Panc1 (cell line): ENCODE measurements at regions not wholly inside any gene's neighbourhood (a gene's known extent, or its start where the extent isn't known, plus 50 kb on each side); places are given as distances from the start of the nearest gene placed in this dataset.

ENCODE experiments used
- ATAC-seq: fragments of 200-7000 bp; cut with Tn5 transposase; 2 replicates; pipeline ENCODE4 v1.9.1; 2020; ENCODE audit warnings: mild to moderate bottlenecking, moderate library complexity
- BruUV-seq: library from RNA; stranded (reverse); fragments of 400-500 nt; replicated peaks from 2 replicates; lab custom pipeline; 2021; lab: Mats Ljungman, UMichigan
- CTCF ChIA-PET: fragments of 300-600 bp; sonication (Branson Sonifier 250); formaldehyde crosslinking; loops from one replicate; lab custom pipeline; 2022; ENCODE audit warnings: antibody characterized with exemption; lab: Charles Lee
- POLR2A ChIA-PET: fragments of 300-600 bp; sonication (Branson Sonifier 250); formaldehyde crosslinking; loops from one replicate; lab custom pipeline; 2022; ENCODE audit warnings: antibody characterized with exemption; lab: Charles Lee
- DNase-seq: peaks from one replicate; pipeline ENCODE4 v3.0.0-alpha.2; 2010; ENCODE audit warnings: low read depth, low spot score
- H3K27ac ChIP-seq: 2 replicates; pipeline ENCODE4 v1.5.1; 2011; ENCODE audit warnings: mild to moderate bottlenecking, low read length, inconsistent platforms
- H3K27me3 ChIP-seq: fragments of 200-500 bp; sonication (Bioruptor generic); 2 replicates; pipeline ENCODE4 v1.6.0; 2014; ENCODE audit warnings: low read length, inconsistent platforms; ENCODE audit not compliant: control insufficient read depth, insufficient read depth
- H3K36me3 ChIP-seq: fragments of 200-500 bp; sonication (Bioruptor generic); 2 replicates; pipeline ENCODE4 v1.5.1; 2014; ENCODE audit warnings: inconsistent platforms, mild to moderate bottlenecking, low read length, moderate library complexity; ENCODE audit not compliant: control insufficient read depth, insufficient read depth
- H3K4me1 ChIP-seq: 2 replicates; pipeline ENCODE4 v1.5.1; 2011; ENCODE audit warnings: inconsistent platforms, mild to moderate bottlenecking, low read length, moderate library complexity; ENCODE audit not compliant: control insufficient read depth, insufficient read depth
- H3K4me3 ChIP-seq, 2 experiments: 2 replicates each; pipeline ENCODE4 v1.5.1; 2011 to 2012; ENCODE audit warnings: low read depth in 2 of 2, low read length in 2 of 2, mild to moderate bottlenecking in 2 of 2, inconsistent platforms in 1 of 2, moderate library complexity in 1 of 2
- H3K9me3 ChIP-seq: fragments of 200-500 bp; sonication (Bioruptor generic); 2 replicates; pipeline ENCODE4 v1.5.1; 2014; ENCODE audit warnings: low read depth, mild to moderate bottlenecking, inconsistent platforms, low read length, moderate library complexity; ENCODE audit not compliant: control insufficient read depth, insufficient read depth
- CTCF ChIP-seq: fragments of 450-650 bp; IDR thresholded peaks from 2 replicates; pipeline ENCODE4 v1.5.1; 2017; ENCODE audit warnings: mild to moderate bottlenecking
- POLR2AphosphoS5 ChIP-seq: IDR thresholded peaks from 2 replicates; pipeline ENCODE4 v1.6.1; 2012; ENCODE audit warnings: mild to moderate bottlenecking, low read depth, low read length, moderate library complexity
- SIN3A ChIP-seq: IDR thresholded peaks from 2 replicates; pipeline ENCODE4 v1.6.1; 2012; ENCODE audit warnings: low read depth, mild to moderate bottlenecking, low read length, moderate library complexity, borderline replicate concordance; ENCODE audit not compliant: insufficient read depth
- TCF7L2 ChIP-seq: IDR thresholded peaks from 2 replicates; pipeline ENCODE4 v1.6.1; 2011; ENCODE audit warnings: mild to moderate bottlenecking, low read depth, low read length, inconsistent platforms
- in situ Hi-C: cut with HindIII; loops from 2 replicates; pipeline ENCODE4 v1.10.0; 2016; ENCODE audit warnings: low sequenced_read_pairs, low pct_unique_long_range_greater_than_20kb
- intact Hi-C: fragments of 100-400 bp; cut with micrococcal nuclease; formaldehyde crosslinking; loops from one replicate; pipeline ENCODE4 v1.10.0; 2022; ENCODE audit not compliant: unreplicated experiment
- TF ChIP-seq, protein P1 (sequence below), 2 experiments: IDR thresholded peaks; 2 replicates each; pipeline ENCODE4 v1.6.1; 2011 to 2012; ENCODE audit warnings: low read depth in 2 of 2, control low read depth in 1 of 2, low read length in 1 of 2, mild to moderate bottlenecking in 1 of 2, moderate library complexity in 1 of 2; ENCODE audit not compliant: insufficient read depth in 1 of 2

- H3K27ac ChIP-seq, result no peak overlapping the region
- H3K4me1 ChIP-seq, result no peaks in the 10 kb centered on the region
- no peak overlapping the region for H3K4me3 ChIP-seq
- H3K27me3 ChIP-seq, result no peaks in the 10 kb centered on the region
- intact Hi-C loops (no loop called here), in situ Hi-C loops (no loop called here)
- ATAC-seq (no peak), DNase-seq (no peak)
- H3K36me3 ChIP-seq, result no peaks in the 10 kb centered on the region
- H3K9me3 ChIP-seq, result no peaks in the 10 kb centered on the region
- no peak for TF ChIP-seq POLR2AphosphoS5
- TF ChIP-seq TCF7L2, result no peak
- no peak for TF ChIP-seq SIN3A
- TF ChIP-seq CTCF, result no peak
- TF ChIP-seq, protein P1, sequence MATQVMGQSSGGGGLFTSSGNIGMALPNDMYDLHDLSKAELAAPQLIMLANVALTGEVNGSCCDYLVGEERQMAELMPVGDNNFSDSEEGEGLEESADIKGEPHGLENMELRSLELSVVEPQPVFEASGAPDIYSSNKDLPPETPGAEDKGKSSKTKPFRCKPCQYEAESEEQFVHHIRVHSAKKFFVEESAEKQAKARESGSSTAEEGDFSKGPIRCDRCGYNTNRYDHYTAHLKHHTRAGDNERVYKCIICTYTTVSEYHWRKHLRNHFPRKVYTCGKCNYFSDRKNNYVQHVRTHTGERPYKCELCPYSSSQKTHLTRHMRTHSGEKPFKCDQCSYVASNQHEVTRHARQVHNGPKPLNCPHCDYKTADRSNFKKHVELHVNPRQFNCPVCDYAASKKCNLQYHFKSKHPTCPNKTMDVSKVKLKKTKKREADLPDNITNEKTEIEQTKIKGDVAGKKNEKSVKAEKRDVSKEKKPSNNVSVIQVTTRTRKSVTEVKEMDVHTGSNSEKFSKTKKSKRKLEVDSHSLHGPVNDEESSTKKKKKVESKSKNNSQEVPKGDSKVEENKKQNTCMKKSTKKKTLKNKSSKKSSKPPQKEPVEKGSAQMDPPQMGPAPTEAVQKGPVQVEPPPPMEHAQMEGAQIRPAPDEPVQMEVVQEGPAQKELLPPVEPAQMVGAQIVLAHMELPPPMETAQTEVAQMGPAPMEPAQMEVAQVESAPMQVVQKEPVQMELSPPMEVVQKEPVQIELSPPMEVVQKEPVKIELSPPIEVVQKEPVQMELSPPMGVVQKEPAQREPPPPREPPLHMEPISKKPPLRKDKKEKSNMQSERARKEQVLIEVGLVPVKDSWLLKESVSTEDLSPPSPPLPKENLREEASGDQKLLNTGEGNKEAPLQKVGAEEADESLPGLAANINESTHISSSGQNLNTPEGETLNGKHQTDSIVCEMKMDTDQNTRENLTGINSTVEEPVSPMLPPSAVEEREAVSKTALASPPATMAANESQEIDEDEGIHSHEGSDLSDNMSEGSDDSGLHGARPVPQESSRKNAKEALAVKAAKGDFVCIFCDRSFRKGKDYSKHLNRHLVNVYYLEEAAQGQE (IDR thresholded peaks at IDR 0.05; ENCODE audit: insufficient read depth in 1 of 2, low read depth in 2 of 2, low read length in 1 of 2), result no peak
- BruUV-seq, result no TSS peak
- POLR2A ChIA-PET, result no interaction called here
- CTCF ChIA-PET, result no interaction called here
Observed at GRCh38 chr4:56209767-56210166, 177.5 kb downstream of the AASDH start.

- H3K9me3 ChIP-seq, result no peaks in the 10 kb centered on the region
- no peaks in the 10 kb centered on the region for H3K27me3 ChIP-seq
- ATAC-seq, result no peak
- no peak for DNase-seq
- no peaks in the 10 kb centered on the region for H3K36me3 ChIP-seq
- CTCF ChIA-PET, result no interaction called here
- in situ Hi-C loops (no loop called here), intact Hi-C loops (no loop called here)
- no TSS peak for BruUV-seq
- H3K4me3 ChIP-seq, result no peak overlapping the region
- POLR2A ChIA-PET, result no interaction called here
- H3K4me1 ChIP-seq, result no peaks in the 10 kb centered on the region
- no peak overlapping the region for H3K27ac ChIP-seq
- TF ChIP-seq POLR2AphosphoS5 (no peak), TCF7L2 (no peak), CTCF (no peak), SIN3A (no peak)
- TF ChIP-seq, protein P1 (IDR thresholded peaks at IDR 0.05; ENCODE audit: insufficient read depth in 1 of 2, low read depth in 2 of 2, low read length in 1 of 2), result no peak
Observed at GRCh38 chr4:56208103-56208502, 179.2 kb downstream of the AASDH start.
